ENCODE measurements at regions not wholly inside any gene's neighbourhood (a gene's known extent, or its start where the extent isn't known, plus 50 kb on each side); places are given as distances from the start of the nearest gene placed in this dataset.

GRCh38 chr10:78729800-78730199 is 339.0 kb upstream of the ZMIZ1 start:
- TF ChIP-seq, protein P1, sequence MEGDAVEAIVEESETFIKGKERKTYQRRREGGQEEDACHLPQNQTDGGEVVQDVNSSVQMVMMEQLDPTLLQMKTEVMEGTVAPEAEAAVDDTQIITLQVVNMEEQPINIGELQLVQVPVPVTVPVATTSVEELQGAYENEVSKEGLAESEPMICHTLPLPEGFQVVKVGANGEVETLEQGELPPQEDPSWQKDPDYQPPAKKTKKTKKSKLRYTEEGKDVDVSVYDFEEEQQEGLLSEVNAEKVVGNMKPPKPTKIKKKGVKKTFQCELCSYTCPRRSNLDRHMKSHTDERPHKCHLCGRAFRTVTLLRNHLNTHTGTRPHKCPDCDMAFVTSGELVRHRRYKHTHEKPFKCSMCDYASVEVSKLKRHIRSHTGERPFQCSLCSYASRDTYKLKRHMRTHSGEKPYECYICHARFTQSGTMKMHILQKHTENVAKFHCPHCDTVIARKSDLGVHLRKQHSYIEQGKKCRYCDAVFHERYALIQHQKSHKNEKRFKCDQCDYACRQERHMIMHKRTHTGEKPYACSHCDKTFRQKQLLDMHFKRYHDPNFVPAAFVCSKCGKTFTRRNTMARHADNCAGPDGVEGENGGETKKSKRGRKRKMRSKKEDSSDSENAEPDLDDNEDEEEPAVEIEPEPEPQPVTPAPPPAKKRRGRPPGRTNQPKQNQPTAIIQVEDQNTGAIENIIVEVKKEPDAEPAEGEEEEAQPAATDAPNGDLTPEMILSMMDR (IDR thresholded peaks at IDR 0.05): no peak
- TF ChIP-seq POLR2A (IDR thresholded peaks at IDR 0.05) (no peak), EP300 (IDR thresholded peaks at IDR 0.05) (no peak)

Data from tibial nerve (tissue), 4 donors.